ENCODE measurements at regions not wholly inside any gene's neighbourhood (a gene's known extent, or its start where the extent isn't known, plus 50 kb on each side); places are given as distances from the start of the nearest gene placed in this dataset.

DNA sequence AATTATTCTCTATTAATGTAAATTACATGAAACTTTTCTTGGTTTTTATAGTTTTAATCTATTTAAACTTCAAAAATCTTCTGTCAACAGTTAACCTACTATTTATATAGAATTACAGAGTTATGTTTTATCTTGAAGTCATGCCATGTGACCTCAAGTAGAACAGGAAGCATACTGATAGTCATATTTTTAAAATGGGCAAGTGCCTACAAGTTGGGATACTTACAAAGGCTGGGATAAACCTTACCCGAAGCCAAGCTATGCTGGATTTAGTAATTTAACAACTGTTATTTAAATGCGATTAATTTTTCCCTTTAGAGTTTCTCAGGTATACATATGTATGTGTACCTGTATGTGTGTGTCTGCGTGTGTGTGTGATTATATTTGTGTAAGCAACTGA, 266.9 kb downstream of the RASSF9 start:
- TF ChIP-seq EZH2 (IDR thresholded peaks at IDR 0.05; ENCODE audit: insufficient read depth, poor library complexity, severe bottlenecking), result no peak
- TF ChIP-seq EZH2phosphoT487 (IDR thresholded peaks at IDR 0.05; ENCODE audit: insufficient read depth, low read depth), result no peak

Measured in GM23248 (cell line).